HCT116 (cell line): ENCODE measurements at regions not wholly inside any gene's neighbourhood (a gene's known extent, or its start where the extent isn't known, plus 50 kb on each side); places are given as distances from the start of the nearest gene placed in this dataset.

Experiments
- ATAC-seq: fragments of 200-7000 bp; cut with Tn5 transposase; 2 replicates; pipeline ENCODE4 v1.9.1; 2020; ENCODE audit warnings: mild to moderate bottlenecking, moderate library complexity
- BruUV-seq: library from RNA; stranded (reverse); fragments of 400-500 nt; replicated peaks from 2 replicates; lab custom pipeline; 2021; lab: Mats Ljungman, UMichigan
- CTCF ChIA-PET: fragments of 300-600 bp; sonication (Branson Sonifier 250); formaldehyde crosslinking; loops from one replicate; lab custom pipeline; 2021; ENCODE audit warnings: antibody characterized with exemption; lab: Charles Lee
- POLR2A ChIA-PET: fragments of 300-600, 350-600 bp; sonication (Branson Sonifier 250); formaldehyde crosslinking; loops from one replicate; lab custom pipeline; 2021; ENCODE audit warnings: antibody characterized with exemption; lab: Charles Lee
- RAD21 ChIA-PET, 2 experiments: fragments of 300-600 bp; sonication (Branson Sonifier 250); formaldehyde crosslinking; loops; one replicate each; lab custom pipeline; 2023; ENCODE audit warnings: low total read pairs in 2 of 2; ENCODE audit not compliant: uncharacterized antibody in 2 of 2, unreplicated experiment in 2 of 2, low non-redundant PET in 1 of 2; lab: Charles Lee
- DNase-seq: peaks from one replicate; pipeline ENCODE4 v3.0.0-alpha.2; 2010; ENCODE audit warnings: low read depth, low spot score
- H2AFZ ChIP-seq: fragments of 200-600 bp; shearing (Covaris generic), sonication (generic); 2 replicates; pipeline ENCODE4 v1.6.1; 2017; ENCODE audit warnings: low read depth, mixed run types, mixed read lengths, antibody characterized with exemption, low read length; ENCODE audit not compliant: poor library complexity, severe bottlenecking
- H3K27ac ChIP-seq: 2 replicates; pipeline ENCODE4 v1.5.1; 2012; ENCODE audit warnings: low read depth, low read length
- H3K27me3 ChIP-seq: fragments of 200-600 bp; sonication (generic); 2 replicates; pipeline ENCODE4 v1.6.1; 2016; ENCODE audit warnings: mixed run types, low read length, mixed read lengths; ENCODE audit not compliant: insufficient read depth
- H3K36me3 ChIP-seq, 2 experiments: fragments of 200-500 bp in 1 of 2; fragments of 200-600 bp in 1 of 2; sonication (Bioruptor generic) in 1 of 2; sonication (generic) in 1 of 2; 2 replicates each; pipeline versions ENCODE4 v1.5.1 to v1.6.1; 2014 to 2016; ENCODE audit warnings: low read length in 2 of 2, inconsistent platforms in 1 of 2, mixed read lengths in 1 of 2, mixed run types in 1 of 2; ENCODE audit not compliant: insufficient read depth in 2 of 2, control insufficient read depth in 1 of 2
- H3K4me1 ChIP-seq, 2 experiments: fragments of 200-600 bp in 1 of 2; sonication (generic) in 1 of 2; 2 replicates each; pipeline versions ENCODE4 v1.5.1 to v1.6.1; 2012 to 2017; ENCODE audit warnings: low read length in 2 of 2, inconsistent platforms in 1 of 2, mild to moderate bottlenecking in 1 of 2, mixed read lengths in 1 of 2, mixed run types in 1 of 2, moderate library complexity in 1 of 2; ENCODE audit not compliant: insufficient read depth in 2 of 2, control insufficient read depth in 1 of 2
- H3K4me2 ChIP-seq: fragments of 200-600 bp; sonication (generic); 2 replicates; pipeline ENCODE4 v1.6.1; 2017; ENCODE audit warnings: mixed run types, low read length, mixed read lengths
- H3K4me3 ChIP-seq, 2 experiments: fragments of 200-600 bp in 1 of 2; sonication (generic) in 1 of 2; replicated peaks in 1 of 2; 2 replicates each; pipeline ENCODE4 v1.5.1; 2011 to 2016; ENCODE audit warnings: low read length in 2 of 2, control low read depth in 1 of 2, low read depth in 1 of 2, mild to moderate bottlenecking in 1 of 2, mixed read lengths in 1 of 2, mixed run types in 1 of 2
- H3K79me2 ChIP-seq: fragments of 200-600 bp; sonication (generic); 2 replicates; pipeline ENCODE4 v1.6.1; 2017; ENCODE audit warnings: mild to moderate bottlenecking, mixed run types, low read length, moderate library complexity, mixed read lengths; ENCODE audit not compliant: insufficient read depth
- H3K9ac ChIP-seq: fragments of 200-600 bp; sonication (generic); 2 replicates; pipeline ENCODE4 v1.6.1; 2016; ENCODE audit warnings: low read length, mixed read lengths
- H3K9me2 ChIP-seq: fragments of 200-600 bp; sonication (generic), shearing (Covaris generic); 2 replicates; pipeline ENCODE4 v1.6.1; 2017; ENCODE audit warnings: mixed run types, mild to moderate bottlenecking, moderate library complexity; ENCODE audit not compliant: insufficient read depth
- H3K9me3 ChIP-seq, 2 experiments: fragments of 200-500 bp in 1 of 2; fragments of 200-600 bp in 1 of 2; sonication (Bioruptor generic) in 1 of 2; sonication (generic) in 1 of 2; 2 replicates each; pipeline ENCODE4 v1.6.1; 2014 to 2017; ENCODE audit warnings: low read length in 2 of 2, mixed read lengths in 2 of 2, inconsistent platforms in 1 of 2, low read depth in 1 of 2, mild to moderate bottlenecking in 1 of 2, mixed run types in 1 of 2, moderate library complexity in 1 of 2; ENCODE audit not compliant: control insufficient read depth in 1 of 2, insufficient read depth in 1 of 2
- H4K20me1 ChIP-seq: fragments of 200-600 bp; sonication (generic), shearing (Covaris generic); 2 replicates; pipeline ENCODE4 v1.6.1; 2017; ENCODE audit warnings: mixed run types, mild to moderate bottlenecking, moderate library complexity; ENCODE audit not compliant: insufficient read depth
- CBX3 ChIP-seq: IDR thresholded peaks from 2 replicates; pipeline ENCODE4 v1.6.1; 2012; ENCODE audit warnings: low read depth
- EGR1 ChIP-seq: IDR thresholded peaks from 2 replicates; pipeline ENCODE4 v1.6.1; 2012; ENCODE audit warnings: low read depth
- SP1 ChIP-seq: IDR thresholded peaks from 2 replicates; pipeline ENCODE4 v1.6.1; 2012; ENCODE audit warnings: low read depth
- SRF ChIP-seq: IDR thresholded peaks from 2 replicates; pipeline ENCODE4 v1.6.1; 2012; ENCODE audit warnings: low read depth
- ZNF274 ChIP-seq: fragments of 200-500 bp; sonication (Bioruptor generic); IDR thresholded peaks from 2 replicates; pipeline ENCODE4 v1.6.1; 2014; ENCODE audit warnings: mild to moderate bottlenecking, low read depth, low read length, inconsistent platforms
- intact Hi-C: fragments of 100-400 bp; cut with micrococcal nuclease; formaldehyde crosslinking; loops from 2 replicates; pipeline ENCODE4 v1.10.0; 2022
- TF ChIP-seq, protein P1 (sequence below): IDR thresholded peaks from 2 replicates; pipeline ENCODE4 v1.6.1; 2012
- TF ChIP-seq, protein P2 (sequence below), 3 experiments: fragments of 200-600 bp in 1 of 3; sonication (generic) in 1 of 3; IDR thresholded peaks in 2 of 3; conservative IDR thresholded peaks in 1 of 3; 2 replicates each; pipeline ENCODE4 v1.5.1; 2012 to 2017; ENCODE audit warnings: low read depth in 2 of 3, low read length in 2 of 3, antibody characterized with exemption in 1 of 3, borderline replicate concordance in 1 of 3, control low read depth in 1 of 3, mild to moderate bottlenecking in 1 of 3, mixed read lengths in 1 of 3, mixed run types in 1 of 3, moderate library complexity in 1 of 3; ENCODE audit not compliant: insufficient read depth in 1 of 3

DNA sequence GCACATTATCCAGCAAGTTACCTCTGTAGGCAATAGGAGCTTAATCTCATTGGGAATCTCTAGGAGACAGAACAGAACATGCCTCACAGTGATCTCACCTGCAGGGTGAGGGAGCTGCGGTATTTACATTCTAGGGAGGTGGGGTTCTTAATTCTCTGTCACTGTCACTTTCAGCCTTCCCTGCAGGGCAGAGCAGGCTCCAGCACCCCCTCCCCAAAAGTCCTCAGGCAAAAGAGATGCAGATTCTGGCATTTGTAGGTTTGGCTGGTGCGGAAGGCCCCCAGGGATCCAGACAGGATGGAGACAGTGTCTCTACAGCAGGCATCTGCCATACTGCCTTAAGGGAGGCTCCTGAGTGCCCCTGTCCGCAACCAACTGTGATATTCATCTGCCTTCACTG, 166.4 kb upstream of the ATP6AP2 start:
- Histone ChIP-seq H3K4me3 (no peak overlapping the region), H3K9me3 (no peaks in the 10 kb centered on the region), H3K27ac (no peak overlapping the region), H3K9me2 (no peaks in the 10 kb centered on the region), H4K20me1 (no peaks in the 10 kb centered on the region), H3K9ac (no peak overlapping the region), H3K79me2 (no peaks in the 10 kb centered on the region), H3K4me1 (no peaks in the 10 kb centered on the region), H3K4me2 (no peak overlapping the region), H3K27me3 (no peaks in the 10 kb centered on the region), H2AFZ (no peak overlapping the region), H3K36me3 (no peaks in the 10 kb centered on the region)
- BruUV-seq, result no TSS peak
- RAD21 ChIA-PET, result no interaction called here
- no peak for ATAC-seq
- intact Hi-C loops, result no loop called here
- CTCF ChIA-PET, result no interaction called here
- TF ChIP-seq EGR1 (no peak), CBX3 (no peak), SP1 (no peak), ZNF274 (no peak)
- TF ChIP-seq, protein P1, sequence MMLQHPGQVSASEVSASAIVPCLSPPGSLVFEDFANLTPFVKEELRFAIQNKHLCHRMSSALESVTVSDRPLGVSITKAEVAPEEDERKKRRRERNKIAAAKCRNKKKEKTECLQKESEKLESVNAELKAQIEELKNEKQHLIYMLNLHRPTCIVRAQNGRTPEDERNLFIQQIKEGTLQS, result no peak
- POLR2A ChIA-PET, result no interaction called here
- no peak for DNase-seq

DNA sequence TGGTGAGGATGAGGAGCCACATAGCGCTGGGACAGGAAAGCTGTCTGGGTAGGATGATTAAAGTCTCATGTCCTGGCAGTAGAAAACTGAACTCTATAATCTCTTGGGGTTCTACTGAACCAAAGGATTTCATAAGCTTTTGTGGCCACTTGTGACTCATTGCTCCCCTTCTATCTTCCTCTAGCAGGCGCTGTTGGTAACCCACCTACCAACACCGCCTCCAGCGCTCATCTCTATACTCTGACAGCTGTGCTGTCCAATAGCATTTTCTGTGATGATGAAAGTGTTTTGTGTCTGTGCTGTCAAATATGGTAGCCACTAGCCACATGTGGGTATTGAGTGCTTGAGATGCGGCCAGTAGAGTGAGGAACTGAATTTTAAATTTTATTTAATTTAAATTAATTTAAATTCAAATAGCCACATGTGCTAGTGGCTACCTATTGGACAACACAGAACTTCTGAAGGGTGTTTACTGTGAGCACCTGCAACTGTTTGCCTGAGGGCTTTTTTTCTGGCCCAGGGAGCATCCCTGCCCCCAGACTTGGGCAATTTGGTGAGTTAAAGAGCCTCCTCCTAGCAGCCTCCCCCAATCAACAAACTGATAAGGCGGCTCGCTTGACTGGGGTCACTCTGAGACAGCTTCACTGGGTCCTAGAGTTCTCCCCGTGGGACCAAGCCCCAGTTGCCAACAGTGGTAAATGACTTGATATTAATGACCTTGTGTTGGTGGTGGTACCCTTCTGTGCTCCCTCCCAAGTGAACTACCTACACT, 169.2 kb upstream of the ATP6AP2 start:
- RAD21 ChIA-PET, result no interaction called here

More for the DNA sequence above, 169.2 kb upstream of the ATP6AP2 start:
- Histone ChIP-seq H3K9ac (no peak overlapping the region), H3K79me2 (no peaks in the 10 kb centered on the region), H3K9me2 (no peaks in the 10 kb centered on the region), H3K27me3 (no peaks in the 10 kb centered on the region), H3K9me3 (no peaks in the 10 kb centered on the region), H2AFZ (no peak overlapping the region), H3K4me2 (no peak overlapping the region), H3K4me3 (no peak overlapping the region), H4K20me1 (no peaks in the 10 kb centered on the region), H3K4me1 (no peaks in the 10 kb centered on the region), H3K27ac (no peak overlapping the region), H3K36me3 (no peaks in the 10 kb centered on the region)
- ChIA-PET POLR2A (no interaction called here), CTCF (no interaction called here)
- TF ChIP-seq, protein P2, sequence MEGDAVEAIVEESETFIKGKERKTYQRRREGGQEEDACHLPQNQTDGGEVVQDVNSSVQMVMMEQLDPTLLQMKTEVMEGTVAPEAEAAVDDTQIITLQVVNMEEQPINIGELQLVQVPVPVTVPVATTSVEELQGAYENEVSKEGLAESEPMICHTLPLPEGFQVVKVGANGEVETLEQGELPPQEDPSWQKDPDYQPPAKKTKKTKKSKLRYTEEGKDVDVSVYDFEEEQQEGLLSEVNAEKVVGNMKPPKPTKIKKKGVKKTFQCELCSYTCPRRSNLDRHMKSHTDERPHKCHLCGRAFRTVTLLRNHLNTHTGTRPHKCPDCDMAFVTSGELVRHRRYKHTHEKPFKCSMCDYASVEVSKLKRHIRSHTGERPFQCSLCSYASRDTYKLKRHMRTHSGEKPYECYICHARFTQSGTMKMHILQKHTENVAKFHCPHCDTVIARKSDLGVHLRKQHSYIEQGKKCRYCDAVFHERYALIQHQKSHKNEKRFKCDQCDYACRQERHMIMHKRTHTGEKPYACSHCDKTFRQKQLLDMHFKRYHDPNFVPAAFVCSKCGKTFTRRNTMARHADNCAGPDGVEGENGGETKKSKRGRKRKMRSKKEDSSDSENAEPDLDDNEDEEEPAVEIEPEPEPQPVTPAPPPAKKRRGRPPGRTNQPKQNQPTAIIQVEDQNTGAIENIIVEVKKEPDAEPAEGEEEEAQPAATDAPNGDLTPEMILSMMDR (IDR thresholded peaks at IDR 0.05 in 2 of 3, conservative IDR thresholded peaks at IDR 0.05 in 1 of 3; ENCODE audit: borderline replicate concordance in 1 of 3, insufficient read depth in 1 of 3, low read depth in 2 of 3, low read length in 2 of 3), result peak in 2 of 3 experiments; percentile 32 to 37; a peak in 3 of 6 replicates
- TF ChIP-seq SRF, result no peak
- ATAC-seq (peak; percentile 52; the same call in 1 of the 2 replicates), DNase-seq (no peak)
- BruUV-seq, result no TSS peak
- intact Hi-C loops, result no loop called here
